T-helper 1 cell treated with Interleukin-12 subunit alpha and Interleukin-12 subunit beta and Interleukin-4 antibody, amounts not matched to agents 30 μg/mL and 1 μg/mL, for 36 hours (primary cell): ENCODE measurements at regions not wholly inside any gene's neighbourhood (a gene's known extent, or its start where the extent isn't known, plus 50 kb on each side); places are given as distances from the start of the nearest gene placed in this dataset.

Experiments used
- H3K27ac Mint-ChIP-seq: one replicate; pipeline ENCODE4 v1.8.0; 2021; ENCODE audit warnings: mild to moderate bottlenecking, mixed read lengths
- H3K27me3 Mint-ChIP-seq: one replicate; pipeline ENCODE4 v1.8.0; 2021; ENCODE audit warnings: low read depth, mixed read lengths
- H3K36me3 Mint-ChIP-seq: one replicate; pipeline ENCODE4 v1.8.0; 2021; ENCODE audit warnings: low read depth, mixed read lengths
- H3K4me1 Mint-ChIP-seq: one replicate; pipeline ENCODE4 v1.8.0; 2021; ENCODE audit warnings: low read depth, mixed read lengths
- H3K4me3 Mint-ChIP-seq: one replicate; pipeline ENCODE4 v1.8.0; 2021; ENCODE audit warnings: mild to moderate bottlenecking, moderate library complexity, mixed read lengths
- H3K9me3 Mint-ChIP-seq: one replicate; pipeline ENCODE4 v1.8.0; 2021; ENCODE audit warnings: mixed read lengths

DNA sequence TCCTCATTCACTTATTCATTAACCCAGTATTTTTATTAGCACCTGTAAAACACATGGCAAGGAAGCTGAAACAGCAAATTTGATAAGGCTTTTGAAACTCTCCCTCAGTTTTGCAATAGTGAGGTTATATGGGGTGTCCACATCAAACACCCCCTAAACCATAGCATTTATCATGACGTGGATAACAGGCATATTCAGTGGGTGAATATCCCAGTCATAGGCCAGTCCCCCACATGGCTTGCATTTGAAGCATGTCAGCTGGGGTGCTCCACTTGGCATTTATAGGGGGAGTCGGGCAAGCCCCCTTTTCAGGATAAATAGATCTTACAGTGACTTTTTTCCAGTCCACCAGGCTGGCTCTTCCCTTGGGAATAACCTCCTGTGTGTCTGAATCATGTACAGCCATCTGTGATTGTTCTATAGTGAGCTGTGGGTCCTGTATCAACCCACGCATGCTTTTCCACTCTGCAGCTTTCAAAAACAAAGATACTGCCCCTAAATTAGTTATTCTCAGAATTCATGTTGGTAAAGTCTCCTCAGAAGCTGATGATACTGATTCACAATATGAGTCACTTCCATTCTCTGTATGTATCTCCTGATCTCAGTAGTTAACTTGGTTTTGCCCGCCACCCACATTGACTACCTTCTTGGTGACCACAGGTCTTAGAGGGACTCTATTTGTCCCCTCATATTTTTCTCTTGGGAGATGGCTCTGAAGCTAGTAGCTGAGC lies 84.4 kb upstream of the SPIN1 start:
- H3K27ac Mint-ChIP-seq, result peak overlapping the region; percentile 86
- H3K27me3 Mint-ChIP-seq, result no peaks in the 10 kb centered on the region
- H3K9me3 Mint-ChIP-seq, result no peaks in the 10 kb centered on the region
- H3K4me1 Mint-ChIP-seq, result peaks cover 43% of the 10 kb centered on the region
- H3K4me3 Mint-ChIP-seq, result peak overlapping the region; percentile 59
- peaks cover 10% of the 10 kb centered on the region for H3K36me3 Mint-ChIP-seq

DNA sequence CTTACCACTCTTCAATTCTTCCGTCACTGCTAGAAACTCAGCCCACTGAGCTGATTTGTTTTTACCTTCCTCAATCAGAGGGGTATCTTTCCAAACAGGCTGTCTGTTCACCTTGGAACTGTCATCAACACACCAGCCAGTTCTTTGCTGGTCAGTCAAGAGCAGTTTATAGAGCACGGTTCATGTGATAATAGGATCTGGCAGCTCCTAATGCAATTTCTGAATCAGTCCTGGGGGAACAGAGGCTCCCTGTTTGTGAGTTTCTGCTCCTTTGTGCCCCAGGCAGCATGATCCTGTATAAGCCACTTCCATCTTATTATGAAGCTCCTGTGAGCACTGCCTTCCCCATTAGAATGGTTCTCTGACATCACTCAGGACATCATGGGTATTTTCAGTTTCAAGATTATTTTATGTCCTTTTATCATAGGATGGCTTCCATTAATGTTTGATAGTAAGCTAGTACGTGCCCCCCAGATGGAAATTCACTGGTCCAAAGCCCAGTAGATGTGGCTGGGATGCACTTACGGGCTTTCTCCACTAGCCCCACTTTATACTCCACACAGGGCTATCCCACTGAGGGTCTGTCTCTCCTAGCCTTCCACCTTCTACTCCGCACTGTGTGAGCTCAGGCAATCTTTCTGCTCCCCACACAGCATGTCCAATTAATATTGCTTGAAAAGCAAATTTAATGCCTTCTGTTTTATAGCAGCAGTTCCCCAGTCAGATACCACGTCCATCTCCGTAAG lies 85.5 kb upstream of the SPIN1 start:
- Mint-ChIP-seq H3K4me1 (peaks cover 39% of the 10 kb centered on the region), H3K27ac (peak overlapping the region; percentile 86), H3K36me3 (peaks cover 7% of the 10 kb centered on the region), H3K9me3 (no peaks in the 10 kb centered on the region), H3K27me3 (no peaks in the 10 kb centered on the region), H3K4me3 (no peak overlapping the region)

DNA sequence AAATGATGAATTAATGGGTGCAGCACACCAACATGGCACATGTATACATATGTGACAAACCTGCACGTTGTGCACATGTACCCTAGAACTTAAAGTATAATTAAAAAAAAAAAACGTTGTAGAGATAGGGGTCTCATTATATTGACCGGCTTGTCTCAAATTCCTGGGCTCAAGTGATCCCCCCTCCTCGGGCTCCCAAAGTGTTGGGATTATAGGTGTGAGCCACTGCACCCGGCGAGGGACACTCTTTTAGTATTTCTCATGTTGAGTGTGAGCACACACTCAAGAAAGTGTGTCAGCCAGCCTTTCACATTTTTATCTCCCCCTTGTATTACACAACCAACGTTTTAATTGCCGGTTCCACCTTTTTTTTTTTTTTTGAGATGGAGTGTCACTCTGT lies 87.7 kb upstream of the SPIN1 start:
- Mint-ChIP-seq H3K36me3 (peaks cover 9% of the 10 kb centered on the region), H3K4me3 (no peak overlapping the region), H3K4me1 (peaks cover 28% of the 10 kb centered on the region), H3K9me3 (peaks cover 6% of the 10 kb centered on the region), H3K27ac (no peak overlapping the region), H3K27me3 (peaks cover 15% of the 10 kb centered on the region)

DNA sequence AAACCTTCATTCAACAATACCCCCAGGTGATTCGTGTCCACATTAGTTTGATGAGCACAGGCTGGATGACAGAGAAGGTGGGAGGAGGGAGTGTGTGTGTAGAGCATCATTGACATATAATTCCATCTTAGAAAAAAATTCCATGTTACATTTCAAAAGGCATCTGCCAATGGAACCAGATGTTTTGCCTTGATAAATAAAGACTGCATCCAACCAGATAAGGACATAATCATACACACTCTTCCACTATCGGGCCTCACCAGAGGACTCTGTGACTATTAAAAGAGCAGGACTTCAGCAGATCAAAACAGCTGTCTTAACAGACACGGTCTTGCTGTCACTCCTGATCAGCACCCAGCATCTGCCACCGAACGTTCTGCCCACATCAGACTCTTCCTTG lies 96.4 kb upstream of the SPIN1 start:
- Mint-ChIP-seq H3K36me3 (peaks cover 1% of the 10 kb centered on the region), H3K27me3 (peaks cover 16% of the 10 kb centered on the region), H3K4me3 (no peak overlapping the region), H3K27ac (no peak overlapping the region), H3K9me3 (no peaks in the 10 kb centered on the region), H3K4me1 (no peaks in the 10 kb centered on the region)

DNA sequence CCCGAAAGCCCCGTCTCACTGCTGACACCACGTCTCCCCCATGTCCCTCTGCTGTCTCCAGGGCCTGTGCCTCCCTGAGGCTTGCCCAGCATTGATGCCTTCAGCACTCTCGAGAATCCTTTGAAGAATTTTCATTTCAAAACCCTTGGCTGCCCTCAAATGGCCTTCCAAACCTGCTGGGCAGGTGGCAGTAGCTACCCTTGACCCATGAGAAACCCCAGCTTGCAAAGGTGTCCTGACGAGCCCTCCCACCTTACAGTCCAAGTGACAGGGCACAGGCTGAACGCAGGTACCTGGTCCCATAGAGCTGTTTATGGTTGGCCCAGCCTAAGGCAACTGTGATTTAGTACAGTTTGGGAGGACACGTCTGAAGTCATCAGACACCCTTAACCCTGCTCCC lies 97.2 kb upstream of the SPIN1 start:
- Mint-ChIP-seq H3K4me1 (no peaks in the 10 kb centered on the region), H3K36me3 (peaks cover 1% of the 10 kb centered on the region), H3K9me3 (no peaks in the 10 kb centered on the region), H3K27me3 (peaks cover 8% of the 10 kb centered on the region), H3K27ac (no peak overlapping the region), H3K4me3 (no peak overlapping the region)

DNA sequence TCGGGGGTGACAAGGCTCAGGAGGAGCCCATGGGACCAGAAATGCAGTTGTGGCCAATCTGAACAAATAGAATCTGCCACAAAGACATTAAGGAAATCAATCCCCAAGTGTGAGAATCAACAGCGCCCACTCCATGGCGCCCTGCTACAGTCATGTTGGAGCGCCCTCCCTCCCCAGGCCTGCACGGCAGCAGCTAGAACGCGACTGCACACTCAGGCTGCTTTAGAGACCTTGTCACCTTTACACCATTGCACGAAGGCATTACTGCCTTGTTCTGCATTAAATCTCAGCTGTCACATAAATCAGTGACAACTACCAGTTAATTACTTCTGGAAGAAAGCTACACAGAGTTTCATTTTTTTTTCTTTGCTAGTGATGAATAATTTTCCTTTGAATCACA lies 98.7 kb upstream of the SPIN1 start:
- Mint-ChIP-seq H3K36me3 (peaks cover 1% of the 10 kb centered on the region), H3K9me3 (peaks cover 14% of the 10 kb centered on the region), H3K27me3 (peaks cover 11% of the 10 kb centered on the region), H3K27ac (no peak overlapping the region), H3K4me3 (no peak overlapping the region), H3K4me1 (peaks cover 3% of the 10 kb centered on the region)

DNA sequence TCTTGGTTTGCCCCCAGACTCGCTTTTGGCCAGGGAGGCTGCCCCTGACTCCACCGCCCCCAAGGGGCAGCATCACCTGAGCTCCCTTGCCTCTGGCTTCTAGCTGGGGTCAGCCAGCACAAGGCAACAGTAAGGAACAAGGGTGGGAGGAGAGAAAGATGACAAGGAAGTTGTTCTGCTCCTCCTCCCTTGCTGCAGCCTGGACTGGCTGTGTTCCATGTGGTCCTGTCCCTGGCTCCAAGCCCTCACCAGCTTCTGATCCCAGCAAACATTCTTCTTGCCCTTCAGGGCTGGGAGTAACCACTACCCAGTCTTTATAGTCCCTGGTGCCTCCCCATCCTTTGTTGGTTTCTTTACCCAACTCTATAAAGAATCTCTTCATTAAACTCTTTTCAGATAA lies 100.3 kb upstream of the SPIN1 start:
- Mint-ChIP-seq H3K36me3 (peaks cover 8% of the 10 kb centered on the region), H3K27me3 (peaks cover 11% of the 10 kb centered on the region), H3K27ac (no peak overlapping the region), H3K4me1 (peaks cover 3% of the 10 kb centered on the region), H3K9me3 (peaks cover 24% of the 10 kb centered on the region), H3K4me3 (no peak overlapping the region)

DNA sequence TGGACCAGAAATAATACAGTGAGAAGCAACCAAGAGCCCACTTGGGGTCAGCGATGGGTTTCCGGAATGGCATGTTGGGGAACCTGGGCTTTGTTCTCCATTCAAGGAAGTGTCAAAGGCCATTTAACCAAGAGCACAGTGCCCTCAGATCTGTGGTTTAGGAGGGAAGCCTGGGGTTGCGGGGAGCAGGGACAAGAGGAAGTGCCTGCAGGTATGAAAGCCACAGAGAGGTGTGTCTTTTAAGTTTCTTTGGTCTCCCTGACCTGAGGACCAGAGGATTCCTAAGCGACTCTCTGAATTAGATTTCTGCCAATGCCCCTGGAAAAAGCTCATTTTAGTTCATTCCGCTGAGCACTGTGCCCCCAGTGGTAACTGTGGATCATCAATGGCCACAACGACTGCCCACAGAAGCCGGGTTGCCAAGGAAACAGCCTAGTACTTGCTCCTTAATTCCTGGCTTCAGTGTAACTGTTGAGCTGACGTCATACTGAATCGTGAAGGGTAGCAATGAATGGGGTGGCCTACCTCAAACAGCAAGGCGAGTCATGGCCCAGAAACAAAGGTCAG lies 107.3 kb upstream of the SPIN1 start:
- Mint-ChIP-seq H3K4me1 (peaks cover 18% of the 10 kb centered on the region), H3K27me3 (peaks cover 4% of the 10 kb centered on the region), H3K36me3 (peaks cover 6% of the 10 kb centered on the region), H3K27ac (no peak overlapping the region), H3K4me3 (peak overlapping the region; percentile 38), H3K9me3 (peaks cover 25% of the 10 kb centered on the region)

DNA sequence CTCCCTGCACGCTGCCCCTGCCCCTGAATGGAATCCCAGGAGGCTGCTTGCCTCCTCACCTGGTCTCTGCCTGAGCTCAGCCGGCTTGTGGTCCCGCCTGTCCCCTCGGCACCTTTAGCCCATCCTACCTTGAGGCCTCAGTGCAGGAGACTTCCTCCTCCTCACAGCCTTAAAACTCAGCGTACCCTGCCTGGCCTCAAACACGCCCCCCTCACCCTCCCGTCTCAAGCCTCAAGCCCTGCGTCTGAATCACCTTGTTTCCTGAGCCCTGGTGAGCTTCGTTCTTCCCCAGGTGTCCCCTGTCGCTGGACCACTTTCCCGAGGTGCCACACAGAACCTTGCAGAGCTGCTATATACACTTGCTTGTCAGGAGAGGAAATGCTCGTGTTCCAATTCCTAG lies 110.2 kb upstream of the SPIN1 start:
- no peak overlapping the region for H3K27ac Mint-ChIP-seq
- no peaks in the 10 kb centered on the region for H3K36me3 Mint-ChIP-seq
- no peak overlapping the region for H3K4me3 Mint-ChIP-seq
- peaks cover 2% of the 10 kb centered on the region for H3K9me3 Mint-ChIP-seq
- peaks cover 15% of the 10 kb centered on the region for H3K4me1 Mint-ChIP-seq
- no peaks in the 10 kb centered on the region for H3K27me3 Mint-ChIP-seq

DNA sequence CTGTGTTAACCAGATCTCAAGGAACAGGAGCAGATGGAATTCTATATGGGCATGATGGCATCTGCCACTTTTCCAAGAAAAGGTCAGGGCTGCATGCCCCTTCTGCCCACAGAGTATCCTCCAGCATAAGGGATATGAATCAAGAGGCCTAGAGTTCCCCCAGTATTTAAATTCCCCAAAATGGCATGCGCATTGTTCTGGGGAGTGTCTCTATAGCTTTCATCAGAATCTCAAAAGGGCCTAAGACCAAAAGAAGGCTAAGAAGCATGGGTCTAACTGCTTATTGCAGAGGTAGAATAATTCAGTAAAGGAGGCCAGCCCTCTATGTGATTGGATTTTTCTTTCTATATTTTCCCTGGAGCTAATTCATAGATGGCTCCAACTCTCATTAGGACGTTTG lies 114.2 kb upstream of the SPIN1 start:
- Mint-ChIP-seq H3K27ac (no peak overlapping the region), H3K4me1 (no peaks in the 10 kb centered on the region), H3K4me3 (no peak overlapping the region), H3K9me3 (no peaks in the 10 kb centered on the region), H3K27me3 (no peaks in the 10 kb centered on the region), H3K36me3 (peaks cover 3% of the 10 kb centered on the region)

DNA sequence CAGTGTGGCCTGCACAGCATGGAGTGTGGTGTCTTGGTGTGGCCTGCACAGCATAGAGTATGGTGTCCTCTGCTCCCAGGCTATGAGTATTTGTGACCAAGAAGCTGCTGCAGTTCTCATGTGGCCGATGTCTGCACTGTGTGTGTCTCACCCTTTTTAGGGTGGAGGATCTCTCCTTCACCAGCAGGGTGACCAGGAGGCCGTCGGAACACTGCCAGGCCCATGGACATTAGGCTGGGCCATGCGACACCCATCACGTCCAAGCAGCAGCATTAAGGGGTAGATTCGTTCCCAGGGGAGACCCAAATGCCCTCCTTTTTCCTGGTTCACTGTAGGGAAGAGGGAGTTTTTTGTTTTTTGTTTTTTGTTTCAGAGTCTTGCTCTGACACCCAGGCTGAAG lies 115.3 kb upstream of the SPIN1 start:
- Mint-ChIP-seq H3K9me3 (no peaks in the 10 kb centered on the region), H3K36me3 (peaks cover 3% of the 10 kb centered on the region)

DNA sequence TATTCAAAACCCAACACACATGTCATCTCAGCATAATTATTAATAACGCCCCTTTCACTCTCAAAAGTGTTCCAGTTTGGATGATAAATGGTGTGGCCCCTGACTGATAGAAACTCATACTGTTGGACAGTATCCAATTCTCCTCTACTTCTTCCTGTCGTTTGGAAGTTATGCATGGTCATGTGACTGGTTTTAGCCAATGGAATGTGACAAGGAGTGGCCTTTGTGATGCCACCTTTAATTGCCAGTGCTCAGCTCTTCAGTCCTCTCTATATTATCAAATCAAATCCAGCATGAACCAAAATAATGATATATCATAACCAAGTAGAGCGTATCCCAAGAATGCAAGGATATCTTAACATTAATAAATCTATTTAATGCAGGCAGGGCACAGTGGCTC lies 117.8 kb upstream of the SPIN1 start:
- no peak overlapping the region for H3K27ac Mint-ChIP-seq
- H3K4me1 Mint-ChIP-seq, result no peaks in the 10 kb centered on the region
- H3K36me3 Mint-ChIP-seq, result peaks cover 3% of the 10 kb centered on the region
- H3K4me3 Mint-ChIP-seq, result no peak overlapping the region
- peaks cover 5% of the 10 kb centered on the region for H3K9me3 Mint-ChIP-seq
- no peaks in the 10 kb centered on the region for H3K27me3 Mint-ChIP-seq

More for the DNA sequence above, 115.3 kb upstream of the SPIN1 start:
- H3K27ac Mint-ChIP-seq, result no peak overlapping the region
- no peaks in the 10 kb centered on the region for H3K4me1 Mint-ChIP-seq
- no peak overlapping the region for H3K4me3 Mint-ChIP-seq
- no peaks in the 10 kb centered on the region for H3K27me3 Mint-ChIP-seq

DNA sequence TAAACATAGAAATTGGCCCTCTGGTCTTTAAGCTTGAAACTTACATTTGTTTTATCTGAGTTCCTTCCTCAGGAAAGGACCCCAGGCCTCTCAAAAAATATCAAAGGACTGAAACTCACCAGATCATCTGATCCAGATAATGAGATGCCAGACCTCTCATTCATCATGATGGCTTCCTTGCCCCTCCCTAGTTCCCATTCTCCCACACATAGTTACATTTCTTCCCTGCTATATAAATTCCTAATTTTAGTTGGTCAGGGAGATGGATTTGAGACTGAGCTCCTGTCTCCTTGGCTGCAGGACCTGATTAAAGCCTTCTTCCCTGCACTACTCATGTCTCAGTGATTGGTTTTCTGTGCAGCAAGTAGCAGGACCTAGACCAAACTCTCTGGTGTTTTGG lies 119.4 kb upstream of the SPIN1 start:
- Mint-ChIP-seq H3K27ac (no peak overlapping the region), H3K4me3 (no peak overlapping the region)

DNA sequence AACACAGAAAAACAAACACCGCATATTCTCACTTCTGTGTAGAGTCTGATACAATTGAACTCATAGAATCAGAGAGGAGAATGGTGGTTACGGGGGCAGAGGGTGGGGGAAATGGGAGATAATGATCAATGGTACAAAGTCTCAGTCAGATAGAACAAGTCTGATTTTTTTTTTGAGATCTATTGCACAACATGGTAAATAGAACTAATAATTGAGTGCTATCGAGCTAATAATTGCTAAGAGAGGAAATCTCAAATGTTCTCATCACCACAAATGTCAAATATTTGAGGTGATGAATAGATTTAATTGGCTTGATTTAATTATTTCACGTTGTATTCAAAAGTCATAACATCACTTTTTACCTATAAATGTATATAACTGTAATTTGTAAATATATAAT lies 121.0 kb upstream of the SPIN1 start:
- Mint-ChIP-seq H3K36me3 (peaks cover 3% of the 10 kb centered on the region), H3K27ac (no peak overlapping the region), H3K4me1 (peaks cover 4% of the 10 kb centered on the region), H3K27me3 (no peaks in the 10 kb centered on the region), H3K4me3 (no peak overlapping the region), H3K9me3 (peaks cover 5% of the 10 kb centered on the region)

More for the DNA sequence above, 119.4 kb upstream of the SPIN1 start:
- Mint-ChIP-seq H3K9me3 (peaks cover 5% of the 10 kb centered on the region), H3K36me3 (peaks cover 3% of the 10 kb centered on the region), H3K27me3 (no peaks in the 10 kb centered on the region), H3K4me1 (no peaks in the 10 kb centered on the region)

DNA sequence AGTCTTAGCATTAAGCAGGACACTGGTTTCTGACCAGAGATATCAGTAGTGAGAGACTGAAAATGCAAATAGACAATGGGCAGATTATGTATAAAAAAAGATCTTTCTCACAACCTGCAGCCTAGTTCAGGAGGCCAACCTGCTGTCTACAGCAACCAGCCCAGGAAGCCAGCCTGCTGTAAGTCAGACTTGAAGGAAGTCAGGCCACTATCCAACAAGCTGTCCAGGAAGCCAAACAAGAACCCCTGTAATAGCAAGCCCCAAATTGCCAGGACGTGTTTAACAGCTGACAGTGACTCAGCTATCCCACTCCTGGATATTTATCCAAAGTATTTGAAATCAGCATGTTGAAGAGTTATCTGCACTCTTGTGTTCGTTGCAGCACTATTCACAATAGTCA lies 121.8 kb upstream of the SPIN1 start:
- H3K36me3 Mint-ChIP-seq, result peaks cover 3% of the 10 kb centered on the region
- H3K27ac Mint-ChIP-seq, result no peak overlapping the region
- H3K9me3 Mint-ChIP-seq, result peaks cover 5% of the 10 kb centered on the region
- H3K27me3 Mint-ChIP-seq, result no peaks in the 10 kb centered on the region
- no peak overlapping the region for H3K4me3 Mint-ChIP-seq
- peaks cover 4% of the 10 kb centered on the region for H3K4me1 Mint-ChIP-seq
